ENCODE measurements at regions not wholly inside any gene's neighbourhood (a gene's known extent, or its start where the extent isn't known, plus 50 kb on each side); places are given as distances from the start of the nearest gene placed in this dataset.

GRCh38 chr1:14141656-14142055 lies 441.7 kb downstream of the PRDM2 start:
- TF ChIP-seq SMC3 (IDR thresholded peaks at IDR 0.05) (no peak), POLR2A (IDR thresholded peaks at IDR 0.05; ENCODE audit: low read length) (no peak)
- TF ChIP-seq, protein P1, sequence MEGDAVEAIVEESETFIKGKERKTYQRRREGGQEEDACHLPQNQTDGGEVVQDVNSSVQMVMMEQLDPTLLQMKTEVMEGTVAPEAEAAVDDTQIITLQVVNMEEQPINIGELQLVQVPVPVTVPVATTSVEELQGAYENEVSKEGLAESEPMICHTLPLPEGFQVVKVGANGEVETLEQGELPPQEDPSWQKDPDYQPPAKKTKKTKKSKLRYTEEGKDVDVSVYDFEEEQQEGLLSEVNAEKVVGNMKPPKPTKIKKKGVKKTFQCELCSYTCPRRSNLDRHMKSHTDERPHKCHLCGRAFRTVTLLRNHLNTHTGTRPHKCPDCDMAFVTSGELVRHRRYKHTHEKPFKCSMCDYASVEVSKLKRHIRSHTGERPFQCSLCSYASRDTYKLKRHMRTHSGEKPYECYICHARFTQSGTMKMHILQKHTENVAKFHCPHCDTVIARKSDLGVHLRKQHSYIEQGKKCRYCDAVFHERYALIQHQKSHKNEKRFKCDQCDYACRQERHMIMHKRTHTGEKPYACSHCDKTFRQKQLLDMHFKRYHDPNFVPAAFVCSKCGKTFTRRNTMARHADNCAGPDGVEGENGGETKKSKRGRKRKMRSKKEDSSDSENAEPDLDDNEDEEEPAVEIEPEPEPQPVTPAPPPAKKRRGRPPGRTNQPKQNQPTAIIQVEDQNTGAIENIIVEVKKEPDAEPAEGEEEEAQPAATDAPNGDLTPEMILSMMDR (IDR thresholded peaks at IDR 0.05): no peak
